ENCODE measurements at regions not wholly inside any gene's neighbourhood (a gene's known extent, or its start where the extent isn't known, plus 50 kb on each side); places are given as distances from the start of the nearest gene placed in this dataset.

- no peaks in the 10 kb centered on the region for H3K36me3 ChIP-seq (ENCODE audit: insufficient read depth, insufficient read length, low read length)
- DNase-seq (ENCODE audit: low read depth, low spot score): no peak
Measured at GRCh38 chr10:121049489-121049888, 198.3 kb downstream of the WDR11 start.

GRCh38 chr10:121049923-121050322, 198.8 kb downstream of the WDR11 start:
- TF ChIP-seq ZNF274 (IDR thresholded peaks at IDR 0.05; ENCODE audit: low read depth, low read length) (no peak), YY1 (IDR thresholded peaks at IDR 0.05; ENCODE audit: insufficient read depth, insufficient read length) (no peak), SUZ12 (IDR thresholded peaks at IDR 0.05; ENCODE audit: extremely low read depth, insufficient read depth, insufficient read length) (no peak)
- Histone ChIP-seq H3K4me1 (ENCODE audit: insufficient read depth, insufficient read length) (no peaks in the 10 kb centered on the region), H3K4me3 (ENCODE audit: insufficient read length, low read depth) (no peak overlapping the region), H3K9me3 (ENCODE audit: insufficient read depth, low read length) (no peaks in the 10 kb centered on the region), H3K27me3 (ENCODE audit: insufficient read depth, insufficient read length) (no peaks in the 10 kb centered on the region), H3K9ac (ENCODE audit: insufficient read length, low read depth) (no peak overlapping the region), H3K36me3 (ENCODE audit: insufficient read depth, insufficient read length, low read length) (no peaks in the 10 kb centered on the region)
- no peak for DNase-seq (ENCODE audit: low read depth, low spot score)

More at GRCh38 chr10:121049489-121049888, 198.3 kb downstream of the WDR11 start:
- H3K27me3 ChIP-seq (ENCODE audit: insufficient read depth, insufficient read length): no peaks in the 10 kb centered on the region
- no peaks in the 10 kb centered on the region for H3K9me3 ChIP-seq (ENCODE audit: insufficient read depth, low read length)
- no peak overlapping the region for H3K9ac ChIP-seq (ENCODE audit: insufficient read length, low read depth)
- TF ChIP-seq SUZ12 (IDR thresholded peaks at IDR 0.05; ENCODE audit: extremely low read depth, insufficient read depth, insufficient read length): no peak
- TF ChIP-seq YY1 (IDR thresholded peaks at IDR 0.05; ENCODE audit: insufficient read depth, insufficient read length): no peak
- TF ChIP-seq ZNF274 (IDR thresholded peaks at IDR 0.05; ENCODE audit: low read depth, low read length): no peak
- no peaks in the 10 kb centered on the region for H3K4me1 ChIP-seq (ENCODE audit: insufficient read depth, insufficient read length)
- no peak overlapping the region for H3K4me3 ChIP-seq (ENCODE audit: insufficient read length, low read depth)

- TF ChIP-seq ZNF274 (IDR thresholded peaks at IDR 0.05; ENCODE audit: low read depth, low read length): no peak
- TF ChIP-seq YY1 (IDR thresholded peaks at IDR 0.05; ENCODE audit: insufficient read depth, insufficient read length): no peak
- TF ChIP-seq SUZ12 (IDR thresholded peaks at IDR 0.05; ENCODE audit: extremely low read depth, insufficient read depth, insufficient read length): no peak
- H3K4me3 ChIP-seq (ENCODE audit: insufficient read length, low read depth): no peak overlapping the region
- DNase-seq (ENCODE audit: low read depth, low spot score): no peak
- H3K27me3 ChIP-seq (ENCODE audit: insufficient read depth, insufficient read length): no peaks in the 10 kb centered on the region
- H3K9ac ChIP-seq (ENCODE audit: insufficient read length, low read depth): no peak overlapping the region
- no peaks in the 10 kb centered on the region for H3K9me3 ChIP-seq (ENCODE audit: insufficient read depth, low read length)
- no peaks in the 10 kb centered on the region for H3K4me1 ChIP-seq (ENCODE audit: insufficient read depth, insufficient read length)
- no peaks in the 10 kb centered on the region for H3K36me3 ChIP-seq (ENCODE audit: insufficient read depth, insufficient read length, low read length)
Measured at GRCh38 chr10:121051171-121051570, 200.0 kb downstream of the WDR11 start.

GRCh38 chr10:121051696-121052279, 200.6 kb downstream of the WDR11 start:
- H3K9ac ChIP-seq (ENCODE audit: insufficient read length, low read depth): no peak overlapping the region
- no peaks in the 10 kb centered on the region for H3K27me3 ChIP-seq (ENCODE audit: insufficient read depth, insufficient read length)
- H3K4me3 ChIP-seq (ENCODE audit: insufficient read length, low read depth): no peak overlapping the region
- H3K4me1 ChIP-seq (ENCODE audit: insufficient read depth, insufficient read length): no peaks in the 10 kb centered on the region
- no peak for DNase-seq (ENCODE audit: low read depth, low spot score)
- H3K9me3 ChIP-seq (ENCODE audit: insufficient read depth, low read length): no peaks in the 10 kb centered on the region
- TF ChIP-seq SUZ12 (IDR thresholded peaks at IDR 0.05; ENCODE audit: extremely low read depth, insufficient read depth, insufficient read length) (no peak), ZNF274 (IDR thresholded peaks at IDR 0.05; ENCODE audit: low read depth, low read length) (no peak), YY1 (IDR thresholded peaks at IDR 0.05; ENCODE audit: insufficient read depth, insufficient read length) (no peak)
- no peaks in the 10 kb centered on the region for H3K36me3 ChIP-seq (ENCODE audit: insufficient read depth, insufficient read length, low read length)

GRCh38 chr10:121053151-121053550, 202.0 kb downstream of the WDR11 start:
- TF ChIP-seq YY1 (IDR thresholded peaks at IDR 0.05; ENCODE audit: insufficient read depth, insufficient read length) (no peak), ZNF274 (IDR thresholded peaks at IDR 0.05; ENCODE audit: low read depth, low read length) (no peak), SUZ12 (IDR thresholded peaks at IDR 0.05; ENCODE audit: extremely low read depth, insufficient read depth, insufficient read length) (no peak)
- no peak overlapping the region for H3K4me3 ChIP-seq (ENCODE audit: insufficient read length, low read depth)
- no peak for DNase-seq (ENCODE audit: low read depth, low spot score)

GRCh38 chr10:121054874-121055273, 203.7 kb downstream of the WDR11 start:
- H3K9ac ChIP-seq (ENCODE audit: insufficient read length, low read depth): no peak overlapping the region
- no peaks in the 10 kb centered on the region for H3K4me1 ChIP-seq (ENCODE audit: insufficient read depth, insufficient read length)
- no peaks in the 10 kb centered on the region for H3K9me3 ChIP-seq (ENCODE audit: insufficient read depth, low read length)
- no peak overlapping the region for H3K4me3 ChIP-seq (ENCODE audit: insufficient read length, low read depth)
- no peak for TF ChIP-seq SUZ12 (IDR thresholded peaks at IDR 0.05; ENCODE audit: extremely low read depth, insufficient read depth, insufficient read length)
- TF ChIP-seq YY1 (IDR thresholded peaks at IDR 0.05; ENCODE audit: insufficient read depth, insufficient read length): no peak
- TF ChIP-seq ZNF274 (IDR thresholded peaks at IDR 0.05; ENCODE audit: low read depth, low read length): no peak
- no peaks in the 10 kb centered on the region for H3K36me3 ChIP-seq (ENCODE audit: insufficient read depth, insufficient read length, low read length)
- DNase-seq (ENCODE audit: low read depth, low spot score): no peak
- H3K27me3 ChIP-seq (ENCODE audit: insufficient read depth, insufficient read length): no peaks in the 10 kb centered on the region

More at GRCh38 chr10:121053151-121053550, 202.0 kb downstream of the WDR11 start:
- H3K9me3 ChIP-seq (ENCODE audit: insufficient read depth, low read length): no peaks in the 10 kb centered on the region
- no peaks in the 10 kb centered on the region for H3K27me3 ChIP-seq (ENCODE audit: insufficient read depth, insufficient read length)
- no peak overlapping the region for H3K9ac ChIP-seq (ENCODE audit: insufficient read length, low read depth)
- H3K36me3 ChIP-seq (ENCODE audit: insufficient read depth, insufficient read length, low read length): no peaks in the 10 kb centered on the region
- no peaks in the 10 kb centered on the region for H3K4me1 ChIP-seq (ENCODE audit: insufficient read depth, insufficient read length)

GRCh38 chr10:121057269-121057668, 206.1 kb downstream of the WDR11 start:
- H3K9ac ChIP-seq (ENCODE audit: insufficient read length, low read depth): no peak overlapping the region
- no peak overlapping the region for H3K4me3 ChIP-seq (ENCODE audit: insufficient read length, low read depth)
- H3K36me3 ChIP-seq (ENCODE audit: insufficient read depth, insufficient read length, low read length): no peaks in the 10 kb centered on the region
- H3K4me1 ChIP-seq (ENCODE audit: insufficient read depth, insufficient read length): no peaks in the 10 kb centered on the region
- no peaks in the 10 kb centered on the region for H3K27me3 ChIP-seq (ENCODE audit: insufficient read depth, insufficient read length)
- TF ChIP-seq YY1 (IDR thresholded peaks at IDR 0.05; ENCODE audit: insufficient read depth, insufficient read length): no peak
- no peak for TF ChIP-seq SUZ12 (IDR thresholded peaks at IDR 0.05; ENCODE audit: extremely low read depth, insufficient read depth, insufficient read length)
- no peak for TF ChIP-seq ZNF274 (IDR thresholded peaks at IDR 0.05; ENCODE audit: low read depth, low read length)
- DNase-seq (ENCODE audit: low read depth, low spot score): no peak
- H3K9me3 ChIP-seq (ENCODE audit: insufficient read depth, low read length): peaks cover 8% of the 10 kb centered on the region
